ENCODE measurements at regions not wholly inside any gene's neighbourhood (a gene's known extent, or its start where the extent isn't known, plus 50 kb on each side); places are given as distances from the start of the nearest gene placed in this dataset.

DNA sequence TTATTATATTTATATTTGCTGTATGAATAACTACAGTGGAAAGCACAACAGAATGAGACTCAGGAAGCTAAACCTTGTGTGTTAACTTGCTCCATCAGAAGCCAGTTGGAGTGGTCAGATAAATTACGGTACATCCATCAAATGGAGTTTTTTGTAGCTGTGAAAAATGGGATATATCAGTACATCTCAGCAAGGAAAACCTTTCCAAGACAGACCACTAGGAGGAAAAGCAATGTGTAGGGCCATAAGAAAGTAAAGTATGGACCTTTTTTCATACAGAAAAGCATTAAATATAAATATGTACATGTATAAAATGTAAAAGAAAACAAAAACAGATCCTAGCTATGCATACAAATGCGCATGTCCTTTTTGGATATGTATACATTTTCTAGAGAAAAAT, 403.8 kb upstream of the CDH11 start:
- no peak overlapping the region for H3K4me3 ChIP-seq (ENCODE audit: low read depth, low read length)
- DNase-seq (ENCODE audit: low read depth): no peak
- TF ChIP-seq, protein P1, sequence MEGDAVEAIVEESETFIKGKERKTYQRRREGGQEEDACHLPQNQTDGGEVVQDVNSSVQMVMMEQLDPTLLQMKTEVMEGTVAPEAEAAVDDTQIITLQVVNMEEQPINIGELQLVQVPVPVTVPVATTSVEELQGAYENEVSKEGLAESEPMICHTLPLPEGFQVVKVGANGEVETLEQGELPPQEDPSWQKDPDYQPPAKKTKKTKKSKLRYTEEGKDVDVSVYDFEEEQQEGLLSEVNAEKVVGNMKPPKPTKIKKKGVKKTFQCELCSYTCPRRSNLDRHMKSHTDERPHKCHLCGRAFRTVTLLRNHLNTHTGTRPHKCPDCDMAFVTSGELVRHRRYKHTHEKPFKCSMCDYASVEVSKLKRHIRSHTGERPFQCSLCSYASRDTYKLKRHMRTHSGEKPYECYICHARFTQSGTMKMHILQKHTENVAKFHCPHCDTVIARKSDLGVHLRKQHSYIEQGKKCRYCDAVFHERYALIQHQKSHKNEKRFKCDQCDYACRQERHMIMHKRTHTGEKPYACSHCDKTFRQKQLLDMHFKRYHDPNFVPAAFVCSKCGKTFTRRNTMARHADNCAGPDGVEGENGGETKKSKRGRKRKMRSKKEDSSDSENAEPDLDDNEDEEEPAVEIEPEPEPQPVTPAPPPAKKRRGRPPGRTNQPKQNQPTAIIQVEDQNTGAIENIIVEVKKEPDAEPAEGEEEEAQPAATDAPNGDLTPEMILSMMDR (IDR thresholded peaks at IDR 0.05; ENCODE audit: insufficient read depth, low read depth, low read length): peak; percentile 12

DNA sequence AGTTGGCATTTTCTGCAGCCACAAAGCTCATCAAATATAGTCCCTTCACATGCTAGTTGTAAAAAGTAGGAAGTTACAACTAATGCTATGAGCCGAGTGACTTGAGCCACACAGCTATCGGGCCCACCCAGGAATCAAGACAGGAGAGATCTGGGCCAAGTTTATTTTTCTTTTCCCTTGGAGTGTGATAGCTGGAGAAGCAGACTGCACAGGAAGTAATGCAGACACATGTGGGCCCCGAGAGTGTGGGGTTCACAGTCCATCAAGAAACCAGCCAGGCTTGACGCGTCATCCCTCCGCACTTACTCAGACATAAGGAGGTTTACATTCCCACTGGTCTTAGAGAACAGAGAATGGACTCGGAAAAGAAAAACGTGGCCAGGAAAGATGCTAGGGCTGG, 403.1 kb upstream of the CDH11 start:
- peak; percentile 96 for DNase-seq (ENCODE audit: low read depth)
- TF ChIP-seq, protein P1 (IDR thresholded peaks at IDR 0.05; ENCODE audit: insufficient read depth, low read depth, low read length): no peak
- H3K4me3 ChIP-seq (ENCODE audit: low read depth, low read length): no peak overlapping the region

- H3K4me3 ChIP-seq (ENCODE audit: low read depth, low read length): no peak overlapping the region
- TF ChIP-seq, protein P1 (IDR thresholded peaks at IDR 0.05; ENCODE audit: insufficient read depth, low read depth, low read length): no peak
- DNase-seq (ENCODE audit: low read depth): no peak
Observed at GRCh38 chr16:65524231-65524630, 402.4 kb upstream of the CDH11 start.

GRCh38 chr16:65523283-65523944, 401.6 kb upstream of the CDH11 start:
- TF ChIP-seq, protein P1 (IDR thresholded peaks at IDR 0.05; ENCODE audit: insufficient read depth, low read depth, low read length): no peak
- DNase-seq (ENCODE audit: low read depth): no peak
- H3K4me3 ChIP-seq (ENCODE audit: low read depth, low read length): no peak overlapping the region

GRCh38 chr16:65522412-65522811, 400.5 kb upstream of the CDH11 start:
- no peak for DNase-seq (ENCODE audit: low read depth)
- no peak overlapping the region for H3K4me3 ChIP-seq (ENCODE audit: low read depth, low read length)
- TF ChIP-seq, protein P1 (IDR thresholded peaks at IDR 0.05; ENCODE audit: insufficient read depth, low read depth, low read length): no peak

DNA sequence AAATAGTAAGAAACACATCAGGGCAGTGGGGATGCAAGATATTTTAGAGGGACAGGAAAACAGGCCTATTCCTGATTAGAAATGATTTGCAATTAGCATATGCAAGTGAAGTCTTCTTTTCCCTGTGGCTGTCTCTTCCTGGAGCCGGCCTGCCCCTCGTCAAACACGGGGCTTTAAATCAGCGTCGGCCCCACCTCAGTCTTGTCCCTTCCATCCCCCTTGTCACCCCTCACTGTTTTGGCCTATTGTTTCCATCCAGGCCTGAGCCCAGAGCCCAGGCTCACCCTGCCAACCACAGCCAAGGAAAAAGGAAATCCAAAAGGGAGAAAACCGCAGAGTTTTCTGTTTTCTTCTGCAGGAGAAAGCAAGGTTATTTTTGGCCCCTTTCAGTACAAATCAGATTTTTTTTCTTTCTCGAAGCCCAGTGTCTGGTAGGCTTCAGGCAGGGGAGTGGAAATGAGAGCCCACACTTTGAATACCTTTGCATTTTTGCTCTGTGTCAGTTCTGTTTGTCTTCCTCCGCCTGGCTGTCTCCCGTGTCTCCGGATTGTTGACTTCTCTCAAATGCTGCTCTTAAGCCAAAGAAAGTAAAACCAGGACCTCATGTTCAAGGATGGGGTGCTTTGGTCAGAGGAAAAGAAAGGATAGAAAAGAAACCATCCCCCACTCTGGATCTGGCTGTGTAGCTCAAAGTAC, 399.9 kb upstream of the CDH11 start:
- no peak overlapping the region for H3K4me3 ChIP-seq (ENCODE audit: low read depth, low read length)
- DNase-seq (ENCODE audit: low read depth): no peak
- TF ChIP-seq, protein P1 (IDR thresholded peaks at IDR 0.05; ENCODE audit: insufficient read depth, low read depth, low read length): no peak

Measured in fibroblast of villous mesenchyme (primary cell).